Endothelial cell of umbilical vein (primary cell): ENCODE measurements at regions not wholly inside any gene's neighbourhood (a gene's known extent, or its start where the extent isn't known, plus 50 kb on each side); places are given as distances from the start of the nearest gene placed in this dataset.

Source experiments
- BruUV-seq: library from RNA; stranded (reverse); fragments of 400-500 nt; replicated peaks from 2 replicates; lab custom pipeline; 2021; lab: Mats Ljungman, UMichigan
- CTCF ChIA-PET: fragments of 300-600, 350-600 bp; sonication (Branson Sonifier 250); formaldehyde crosslinking; loops from one replicate; lab custom pipeline; 2021; ENCODE audit warnings: antibody characterized with exemption, inconsistent platforms; lab: Charles Lee
- POLR2A ChIA-PET: fragments of 300-600, 350-600 bp; sonication (Branson Sonifier 250); formaldehyde crosslinking; loops from one replicate; lab custom pipeline; 2021; ENCODE audit warnings: antibody characterized with exemption, inconsistent platforms; lab: Charles Lee
- DNase-seq: peaks from one replicate; pipeline ENCODE4 v3.0.0-alpha.2; 2011; ENCODE audit warnings: low read depth, low spot score
- FAIRE-seq: peaks from 2 replicates; lab custom pipeline; 2011; peaks lifted over from hg19 to GRCh38; lab: Jason Lieb, UNC
- H2AFZ ChIP-seq: 2 replicates; pipeline ENCODE4 v1.6.0; 2012; ENCODE audit warnings: low read depth, low read length, control low read depth, inconsistent platforms
- H3K27ac ChIP-seq: 2 replicates; pipeline ENCODE4 v1.5.1; 2011; ENCODE audit warnings: low read depth, mild to moderate bottlenecking, control low read depth, low read length, moderate library complexity; ENCODE audit not compliant: insufficient read depth
- H3K27me3 ChIP-seq, 2 experiments: 2 replicates each; pipeline versions ENCODE4 v1.6.0 to v1.6.1; 2011; ENCODE audit warnings: low read length in 2 of 2, mixed read lengths in 1 of 2; ENCODE audit not compliant: control insufficient read depth in 2 of 2, insufficient read depth in 2 of 2
- H3K36me3 ChIP-seq, 2 experiments: 2 replicates in 1 of 2; 3 replicates in 1 of 2; pipeline ENCODE4 v1.5.1; 2011; ENCODE audit warnings: low read length in 2 of 2, mild to moderate bottlenecking in 1 of 2, moderate library complexity in 1 of 2; ENCODE audit not compliant: control insufficient read depth in 2 of 2, insufficient read depth in 2 of 2; ENCODE audit errors: extremely low read depth in 1 of 2
- H3K4me1 ChIP-seq: 3 replicates; pipeline ENCODE4 v1.5.1; 2011; ENCODE audit warnings: mild to moderate bottlenecking, low read length; ENCODE audit not compliant: control insufficient read depth, insufficient read depth; ENCODE audit errors: extremely low read depth
- H3K4me2 ChIP-seq: 2 replicates; pipeline ENCODE4 v1.6.1; 2011; ENCODE audit warnings: low read length, control low read depth, mixed read lengths; ENCODE audit not compliant: insufficient read depth
- H3K4me3 ChIP-seq, 3 experiments: fragments of 200-600 bp in 1 of 3; sonication (generic), shearing (Covaris generic) in 1 of 3; replicated peaks in 1 of 3; 2 replicates each; pipeline ENCODE4 v1.5.1; 2011 to 2016; ENCODE audit warnings: control low read depth in 3 of 3, low read length in 3 of 3, mild to moderate bottlenecking in 2 of 3, inconsistent platforms in 1 of 3, low read depth in 1 of 3, moderate library complexity in 1 of 3; ENCODE audit not compliant: insufficient read depth in 1 of 3
- H3K79me2 ChIP-seq: 2 replicates; pipeline ENCODE4 v1.6.0; 2012; ENCODE audit warnings: low read length, inconsistent platforms; ENCODE audit not compliant: control insufficient read depth, insufficient read depth
- H3K9ac ChIP-seq: replicated peaks from 2 replicates; pipeline ENCODE3; 2011; ENCODE audit warnings: low read length, control low read depth; ENCODE audit not compliant: insufficient read depth; ENCODE audit errors: extremely low read depth
- H3K9me1 ChIP-seq: replicated peaks from 3 replicates; pipeline ENCODE4 v1.6.0; 2011; ENCODE audit warnings: mild to moderate bottlenecking, low read length; ENCODE audit not compliant: control insufficient read depth, insufficient read depth; ENCODE audit errors: extremely low read depth
- H3K9me3 ChIP-seq: replicated peaks from 2 replicates; pipeline ENCODE4 v1.5.1; 2012; ENCODE audit warnings: low read length, inconsistent platforms; ENCODE audit not compliant: control insufficient read depth, insufficient read depth
- H4K20me1 ChIP-seq: replicated peaks from 2 replicates; pipeline ENCODE3; 2011; ENCODE audit warnings: mild to moderate bottlenecking, low read length; ENCODE audit not compliant: control insufficient read depth, insufficient read depth; ENCODE audit errors: extremely low read depth
- EZH2 ChIP-seq: IDR thresholded peaks from 2 replicates; pipeline ENCODE4 v1.6.1; 2012; ENCODE audit warnings: borderline replicate concordance, low read depth, mild to moderate bottlenecking, moderate library complexity, low read length, inconsistent platforms; ENCODE audit not compliant: severe bottlenecking
- FOS ChIP-seq: IDR thresholded peaks from 2 replicates; pipeline ENCODE4 v1.6.1; 2011; ENCODE audit warnings: mild to moderate bottlenecking, low read length, moderate library complexity, borderline replicate concordance; ENCODE audit not compliant: insufficient read depth
- GATA2 ChIP-seq: IDR thresholded peaks from 2 replicates; pipeline ENCODE4 v1.7.0; 2011; ENCODE audit warnings: low read depth, mild to moderate bottlenecking, moderate library complexity, mixed read lengths, low read length; ENCODE audit not compliant: insufficient read length, insufficient read depth
- JUN ChIP-seq: IDR thresholded peaks from 2 replicates; pipeline ENCODE4 v1.6.1; 2011; ENCODE audit warnings: borderline replicate concordance, low read depth; ENCODE audit not compliant: insufficient read length, insufficient read depth
- MYC ChIP-seq: IDR thresholded peaks from one replicate; pipeline ENCODE4 v1.6.1; 2011; ENCODE audit warnings: mild to moderate bottlenecking, low read depth, low read length
- POLR2A ChIP-seq: IDR thresholded peaks from 2 replicates; pipeline ENCODE4 v1.6.1; 2012; ENCODE audit warnings: low read depth, mild to moderate bottlenecking, control low read depth, low read length
- POLR2AphosphoS5 ChIP-seq: IDR thresholded peaks from 2 replicates; pipeline ENCODE4 v1.6.1; 2012; ENCODE audit warnings: low read depth, mild to moderate bottlenecking, control low read depth, low read length, moderate library complexity; ENCODE audit not compliant: insufficient read depth
- dilution Hi-C: fragments of 300-500 bp; cut with MboI; formaldehyde crosslinking; loops from one replicate; pipeline ENCODE4 v1.15.0; 2019; ENCODE audit warnings: low sequenced_read_pairs; ENCODE audit not compliant: extremely low pct_ligation_motif_present
- intact Hi-C: fragments of 100-400 bp; cut with micrococcal nuclease; formaldehyde crosslinking; loops from one replicate; pipeline ENCODE4 v1.10.0; 2022
- TF ChIP-seq, protein P1 (sequence below): IDR thresholded peaks from 2 replicates; pipeline ENCODE4 v1.6.1; 2011; ENCODE audit not compliant: insufficient read depth, insufficient read length
- TF ChIP-seq, protein P2 (sequence below), 2 donors: IDR thresholded peaks; 1 replicate in 1 of 2; 2 replicates in 1 of 2; pipeline ENCODE4 v1.5.1; 2011; ENCODE audit warnings: low read length in 2 of 2, mild to moderate bottlenecking in 2 of 2, moderate library complexity in 2 of 2, control low read depth in 1 of 2, inconsistent platforms in 1 of 2, low read depth in 1 of 2; ENCODE audit not compliant: insufficient read depth in 1 of 2; ENCODE audit errors: extremely low read depth in 1 of 2

DNA sequence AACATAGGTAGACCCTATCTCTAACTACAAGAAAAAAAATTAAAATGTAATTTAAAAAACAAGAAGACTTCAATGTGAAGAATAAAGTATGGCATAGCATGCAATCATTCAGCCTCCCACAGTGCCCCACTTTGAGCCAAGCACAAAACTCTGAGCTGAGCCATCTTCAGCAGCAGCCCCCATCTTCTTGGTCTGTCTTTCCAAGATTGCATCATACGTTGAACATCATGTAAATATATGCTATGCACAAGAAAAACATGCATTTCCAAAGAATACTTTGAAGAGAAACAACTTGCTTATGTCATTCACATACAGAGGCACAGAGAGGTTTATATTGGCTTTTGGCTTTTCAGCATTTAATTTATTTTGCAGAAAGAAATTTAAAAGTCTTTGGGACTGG lies 105.8 kb upstream of the TMPO start:
- Histone ChIP-seq H3K27ac (no peak overlapping the region), H3K27me3 (no peaks in the 10 kb centered on the region), H3K4me1 (peaks cover under 1% of the 10 kb centered on the region), H3K9ac (no peak overlapping the region), H3K4me3 (no peak overlapping the region), H2AFZ (no peak overlapping the region), H4K20me1 (no peaks in the 10 kb centered on the region), H3K9me1 (no peaks in the 10 kb centered on the region), H3K9me3 (no peaks in the 10 kb centered on the region), H3K36me3 (no peaks in the 10 kb centered on the region), H3K79me2 (no peaks in the 10 kb centered on the region), H3K4me2 (no peak overlapping the region)
- DNase-seq (no peak), FAIRE-seq (no peak)
- dilution Hi-C loops: no loop called here
- intact Hi-C loops: no loop called here
- CTCF ChIA-PET: no interaction called here
- POLR2A ChIA-PET: no interaction called here
- TF ChIP-seq EZH2 (no peak), POLR2A (no peak), POLR2AphosphoS5 (no peak), GATA2 (no peak), FOS (no peak), JUN (no peak), MYC (no peak)
- TF ChIP-seq, protein P1, sequence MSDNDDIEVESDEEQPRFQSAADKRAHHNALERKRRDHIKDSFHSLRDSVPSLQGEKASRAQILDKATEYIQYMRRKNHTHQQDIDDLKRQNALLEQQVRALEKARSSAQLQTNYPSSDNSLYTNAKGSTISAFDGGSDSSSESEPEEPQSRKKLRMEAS: no peak
- TF ChIP-seq, protein P2, sequence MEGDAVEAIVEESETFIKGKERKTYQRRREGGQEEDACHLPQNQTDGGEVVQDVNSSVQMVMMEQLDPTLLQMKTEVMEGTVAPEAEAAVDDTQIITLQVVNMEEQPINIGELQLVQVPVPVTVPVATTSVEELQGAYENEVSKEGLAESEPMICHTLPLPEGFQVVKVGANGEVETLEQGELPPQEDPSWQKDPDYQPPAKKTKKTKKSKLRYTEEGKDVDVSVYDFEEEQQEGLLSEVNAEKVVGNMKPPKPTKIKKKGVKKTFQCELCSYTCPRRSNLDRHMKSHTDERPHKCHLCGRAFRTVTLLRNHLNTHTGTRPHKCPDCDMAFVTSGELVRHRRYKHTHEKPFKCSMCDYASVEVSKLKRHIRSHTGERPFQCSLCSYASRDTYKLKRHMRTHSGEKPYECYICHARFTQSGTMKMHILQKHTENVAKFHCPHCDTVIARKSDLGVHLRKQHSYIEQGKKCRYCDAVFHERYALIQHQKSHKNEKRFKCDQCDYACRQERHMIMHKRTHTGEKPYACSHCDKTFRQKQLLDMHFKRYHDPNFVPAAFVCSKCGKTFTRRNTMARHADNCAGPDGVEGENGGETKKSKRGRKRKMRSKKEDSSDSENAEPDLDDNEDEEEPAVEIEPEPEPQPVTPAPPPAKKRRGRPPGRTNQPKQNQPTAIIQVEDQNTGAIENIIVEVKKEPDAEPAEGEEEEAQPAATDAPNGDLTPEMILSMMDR (IDR thresholded peaks at IDR 0.05; ENCODE audit: extremely low read depth in 1 of 2, insufficient read depth in 1 of 2, low read depth in 1 of 2, low read length in 2 of 2): no peak
- BruUV-seq: no TSS peak
